NT2/D1 (cell line): ENCODE measurements at regions not wholly inside any gene's neighbourhood (a gene's known extent, or its start where the extent isn't known, plus 50 kb on each side); places are given as distances from the start of the nearest gene placed in this dataset.

ENCODE experiments used
- YY1 ChIP-seq: IDR thresholded peaks from 2 replicates; pipeline ENCODE4 v1.6.1; 2011; ENCODE audit not compliant: insufficient read length, insufficient read depth
- ZNF274 ChIP-seq: IDR thresholded peaks from 2 replicates; pipeline ENCODE4 v1.6.1; 2011; ENCODE audit warnings: mild to moderate bottlenecking, low read depth, low read length

DNA sequence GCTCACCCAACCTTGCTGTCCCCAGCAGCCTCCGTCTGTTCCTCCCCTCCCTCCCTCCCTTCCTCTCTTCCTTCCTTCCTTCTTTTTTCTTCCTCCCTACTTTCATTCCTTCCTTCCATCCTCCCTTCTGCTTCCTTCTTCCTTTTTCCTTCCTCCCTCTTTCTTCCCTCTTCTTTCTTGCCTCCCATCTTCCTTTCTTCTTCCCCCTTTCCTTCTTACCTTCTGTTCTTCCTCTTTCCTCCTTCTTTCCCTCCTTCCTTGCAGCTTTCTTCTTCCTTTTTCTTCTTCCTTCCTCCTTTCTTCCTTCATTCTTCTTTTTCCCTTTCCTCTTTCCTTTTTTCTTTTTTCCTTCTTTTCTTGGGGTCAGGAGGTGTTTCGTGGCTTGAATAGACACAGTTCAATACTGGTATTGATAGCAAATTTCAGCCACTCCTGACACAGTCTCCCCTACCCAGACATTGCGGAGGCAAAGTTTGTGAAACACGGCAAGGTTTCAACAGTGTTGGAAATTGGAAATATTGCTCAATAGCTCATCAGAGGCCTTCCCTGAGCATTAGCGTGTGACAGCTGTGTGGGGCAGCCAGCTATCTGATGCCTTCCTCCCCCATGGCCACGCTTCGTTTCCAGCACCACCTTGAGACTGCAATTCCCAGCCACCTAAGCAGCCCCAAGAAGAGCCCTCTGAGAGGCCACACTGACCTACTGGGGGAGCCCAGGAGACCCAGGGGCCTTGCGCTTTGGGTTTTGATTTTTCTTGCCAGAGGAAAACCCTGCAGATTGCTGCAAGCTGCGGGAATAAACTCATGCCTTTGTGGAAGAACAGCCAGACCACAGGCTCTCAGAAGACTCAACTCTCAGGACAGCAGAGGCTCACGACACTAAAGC lies 82.2 kb downstream of the KLF15 start:
- no peak for TF ChIP-seq ZNF274
- no peak for TF ChIP-seq YY1
